ENCODE measurements at regions not wholly inside any gene's neighbourhood (a gene's known extent, or its start where the extent isn't known, plus 50 kb on each side); places are given as distances from the start of the nearest gene placed in this dataset.

GRCh38 chr1:110816945-110817344 is 56.0 kb upstream of the CD53 start:
- no peak for DNase-seq (ENCODE audit: low read depth in 2 of 2)

- DNase-seq (ENCODE audit: low read depth in 2 of 2) = no peak
Observed at GRCh38 chr1:110811529-110811928, 61.4 kb upstream of the CD53 start.

- no peak for DNase-seq (ENCODE audit: low read depth in 2 of 2)
Observed at GRCh38 chr1:110800079-110800478, 72.9 kb upstream of the CD53 start.

GRCh38 chr1:110798691-110799256 is 74.2 kb upstream of the CD53 start:
- DNase-seq (ENCODE audit: low read depth in 2 of 2) = no peak

GRCh38 chr1:110788673-110789072 is 84.3 kb upstream of the CD53 start:
- no peak for DNase-seq (ENCODE audit: low read depth in 2 of 2)

- no peak for DNase-seq (ENCODE audit: low read depth in 2 of 2)
Observed at GRCh38 chr1:110787328-110788071, 85.4 kb upstream of the CD53 start.

- no peak for DNase-seq (ENCODE audit: low read depth in 2 of 2)
Observed at GRCh38 chr1:110786802-110787327, 86.1 kb upstream of the CD53 start.

GRCh38 chr1:110785612-110786011 is 87.3 kb upstream of the CD53 start:
- DNase-seq (ENCODE audit: low read depth in 2 of 2) = no peak

GRCh38 chr1:110785055-110785454 is 87.9 kb upstream of the CD53 start:
- DNase-seq (ENCODE audit: low read depth in 2 of 2) = no peak

GRCh38 chr1:110783292-110783918 is 89.5 kb upstream of the CD53 start:
- no peak for DNase-seq (ENCODE audit: low read depth in 2 of 2)

GRCh38 chr1:110781525-110781924 is 91.4 kb upstream of the CD53 start:
- DNase-seq (ENCODE audit: low read depth in 2 of 2) = no peak

- peak; percentile 26 to 29 for DNase-seq (ENCODE audit: low read depth in 2 of 2)
Observed at GRCh38 chr1:110780600-110781484, 92.1 kb upstream of the CD53 start.

GRCh38 chr1:110779636-110780035 is 93.3 kb upstream of the CD53 start:
- DNase-seq (ENCODE audit: low read depth in 2 of 2) = no peak

GRCh38 chr1:110778821-110779220 is 94.1 kb upstream of the CD53 start:
- no peak for DNase-seq (ENCODE audit: low read depth in 2 of 2)

GRCh38 chr1:110777228-110777627 is 95.7 kb upstream of the CD53 start:
- no peak for DNase-seq (ENCODE audit: low read depth in 2 of 2)

- no peak for DNase-seq (ENCODE audit: low read depth in 2 of 2)
Observed at GRCh38 chr1:110774398-110774797, 98.5 kb upstream of the CD53 start.

- DNase-seq (ENCODE audit: low read depth in 2 of 2) = no peak
Observed at GRCh38 chr1:110773813-110774212, 99.1 kb upstream of the KCNA3 start.

- no peak for DNase-seq (ENCODE audit: low read depth in 2 of 2)
Observed at GRCh38 chr1:110771245-110772022, 96.7 kb upstream of the KCNA3 start.

- DNase-seq (ENCODE audit: low read depth in 2 of 2) = no peak
Observed at GRCh38 chr1:110770832-110771231, 96.1 kb upstream of the KCNA3 start.

GRCh38 chr1:110768605-110769004 is 93.9 kb upstream of the KCNA3 start:
- no peak for DNase-seq (ENCODE audit: low read depth in 2 of 2)

- DNase-seq (ENCODE audit: low read depth in 2 of 2) = no peak
Observed at GRCh38 chr1:110766336-110766647, 91.6 kb upstream of the KCNA3 start.

Data from fibroblast of skin of left biceps (primary cell).